GM23248 (cell line): ENCODE measurements at regions not wholly inside any gene's neighbourhood (a gene's known extent, or its start where the extent isn't known, plus 50 kb on each side); places are given as distances from the start of the nearest gene placed in this dataset.

Source experiments
- DNase-seq: peaks from one replicate; pipeline ENCODE4 v3.0.0-alpha.2; 2015
- H2AFZ ChIP-seq: fragments of 200-600 bp; sonication (generic); 2 replicates; pipeline ENCODE4 v1.6.1; 2016; ENCODE audit warnings: antibody characterized with exemption
- H3F3A ChIP-seq: fragments of 200-600 bp; sonication (generic); 2 replicates; pipeline ENCODE4 v1.6.1; 2016; ENCODE audit warnings: mild to moderate bottlenecking, antibody characterized with exemption, mixed run types; ENCODE audit not compliant: insufficient read depth
- H3K27ac ChIP-seq: fragments of 200-600 bp; sonication (generic); 2 replicates; pipeline ENCODE4 v1.5.1; 2016; ENCODE audit warnings: mild to moderate bottlenecking
- H3K27me3 ChIP-seq: fragments of 200-600 bp; sonication (generic); replicated peaks from 2 replicates; pipeline ENCODE4 v1.6.1; 2016; ENCODE audit warnings: mild to moderate bottlenecking; ENCODE audit not compliant: insufficient read depth
- H3K36me3 ChIP-seq: fragments of 200-600 bp; sonication (generic); 2 replicates; pipeline ENCODE4 v1.6.1; 2016; ENCODE audit warnings: low read depth, mild to moderate bottlenecking
- H3K4me1 ChIP-seq: fragments of 200-600 bp; sonication (generic); 2 replicates; pipeline ENCODE4 v1.6.1; 2016; ENCODE audit warnings: mild to moderate bottlenecking; ENCODE audit not compliant: insufficient read depth
- H3K4me2 ChIP-seq: fragments of 200-600 bp; sonication (generic); one replicate; pipeline ENCODE4 v1.6.1; 2016; ENCODE audit warnings: mild to moderate bottlenecking; ENCODE audit not compliant: unreplicated experiment
- H3K4me3 ChIP-seq: fragments of 200-600 bp; sonication (generic); 2 replicates; pipeline ENCODE4 v1.5.1; 2016; ENCODE audit warnings: mild to moderate bottlenecking
- H3K79me2 ChIP-seq: fragments of 200-600 bp; sonication (generic); 2 replicates; pipeline ENCODE4 v1.6.1; 2016; ENCODE audit warnings: mild to moderate bottlenecking; ENCODE audit not compliant: insufficient read depth
- H3K9ac ChIP-seq: fragments of 200-600 bp; sonication (generic); 2 replicates; pipeline ENCODE4 v1.6.1; 2016; ENCODE audit warnings: mild to moderate bottlenecking
- H3K9me2 ChIP-seq: fragments of 200-600 bp; sonication (generic); 2 replicates; pipeline ENCODE4 v1.6.1; 2016; ENCODE audit warnings: mixed run types, mild to moderate bottlenecking, moderate library complexity; ENCODE audit not compliant: insufficient read depth
- H3K9me3 ChIP-seq: fragments of 200-600 bp; sonication (generic); one replicate; pipeline ENCODE4 v1.6.1; 2017; ENCODE audit warnings: low read depth
- H4K20me1 ChIP-seq: fragments of 200-600 bp; sonication (generic); 2 replicates; pipeline ENCODE4 v1.6.0; 2016; ENCODE audit not compliant: insufficient read depth
- EZH2 ChIP-seq: fragments of 200-600 bp; sonication (generic); IDR thresholded peaks from 2 replicates; pipeline ENCODE4 v1.6.1; 2018; ENCODE audit warnings: antibody characterized with exemption, mild to moderate bottlenecking; ENCODE audit not compliant: insufficient read depth, poor library complexity, severe bottlenecking
- EZH2phosphoT487 ChIP-seq: fragments of 200-600 bp; sonication (generic); IDR thresholded peaks from 2 replicates; pipeline ENCODE4 v1.6.1; 2018; ENCODE audit warnings: antibody characterized with exemption, moderate library complexity, mild to moderate bottlenecking, low read depth; ENCODE audit not compliant: insufficient read depth
- WGBS, 2 experiments: methylation state at CpG; one replicate each; pipeline ENCODE4 v1.1.6; 2015 to 2017; ENCODE audit warnings: low lambda C conversion rate in 2 of 2, low coverage in 1 of 2; ENCODE audit errors: missing lambda C conversion rate in 2 of 2; 5-methylcytosine and 5-hydroxymethylcytosine counted together
- in situ Hi-C: fragments of 300-500 bp; cut with MboI; formaldehyde crosslinking; loops from 2 replicates; pipeline ENCODE4 v1.15.0; 2020

DNA sequence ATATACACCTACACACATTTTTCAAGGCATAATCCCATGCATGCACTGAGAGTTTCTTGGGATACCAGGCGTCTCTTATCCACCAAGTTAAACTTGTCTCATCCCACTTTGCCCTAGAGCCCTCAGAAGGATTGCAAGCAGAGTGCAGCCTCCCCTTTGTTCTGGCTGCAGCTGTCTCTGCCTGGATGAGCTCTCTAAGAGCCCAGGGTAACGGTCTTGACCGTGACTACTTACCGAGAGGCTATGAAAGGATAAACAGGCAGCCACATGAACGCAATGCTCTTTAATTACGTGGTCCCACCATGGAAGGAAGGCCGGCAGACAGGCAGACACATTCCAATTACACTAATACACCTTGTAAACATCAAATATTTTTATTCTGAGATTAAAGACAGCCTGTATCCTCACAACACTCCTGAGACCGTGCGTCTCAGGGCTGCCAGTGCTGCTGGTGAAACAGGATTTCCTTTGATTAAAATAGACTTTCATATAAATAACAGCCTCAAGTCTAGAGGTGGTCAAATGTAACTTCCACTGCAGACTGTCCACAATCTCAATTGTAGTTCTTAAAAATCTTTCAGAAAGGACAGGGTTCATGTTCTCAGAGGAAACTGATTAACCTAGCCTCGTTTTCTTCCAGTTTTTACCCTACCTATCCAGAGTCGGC lies 210.0 kb upstream of the PRDM1 start:
- DNase-seq, result no peak
- H3K4me1 ChIP-seq, result no peaks in the 10 kb centered on the region
- no peaks in the 10 kb centered on the region for H3K27me3 ChIP-seq
- H3K79me2 ChIP-seq, result no peaks in the 10 kb centered on the region
- WGBS, 2 experiments, result 84 to 87% methylated on average over 11 of the region's 11 CpGs
- no peak overlapping the region for H3K27ac ChIP-seq
- in situ Hi-C loops, result no loop called here
- H3K36me3 ChIP-seq, result no peaks in the 10 kb centered on the region
- no peaks in the 10 kb centered on the region for H3K9me2 ChIP-seq
- no peak overlapping the region for H3K4me2 ChIP-seq
- H4K20me1 ChIP-seq, result no peaks in the 10 kb centered on the region
- H3K9ac ChIP-seq, result no peak overlapping the region
- no peaks in the 10 kb centered on the region for H3F3A ChIP-seq
- H3K4me3 ChIP-seq, result no peak overlapping the region
- H3K9me3 ChIP-seq, result no peaks in the 10 kb centered on the region
- no peak overlapping the region for H2AFZ ChIP-seq
- TF ChIP-seq EZH2phosphoT487 (no peak), EZH2 (no peak)

DNA sequence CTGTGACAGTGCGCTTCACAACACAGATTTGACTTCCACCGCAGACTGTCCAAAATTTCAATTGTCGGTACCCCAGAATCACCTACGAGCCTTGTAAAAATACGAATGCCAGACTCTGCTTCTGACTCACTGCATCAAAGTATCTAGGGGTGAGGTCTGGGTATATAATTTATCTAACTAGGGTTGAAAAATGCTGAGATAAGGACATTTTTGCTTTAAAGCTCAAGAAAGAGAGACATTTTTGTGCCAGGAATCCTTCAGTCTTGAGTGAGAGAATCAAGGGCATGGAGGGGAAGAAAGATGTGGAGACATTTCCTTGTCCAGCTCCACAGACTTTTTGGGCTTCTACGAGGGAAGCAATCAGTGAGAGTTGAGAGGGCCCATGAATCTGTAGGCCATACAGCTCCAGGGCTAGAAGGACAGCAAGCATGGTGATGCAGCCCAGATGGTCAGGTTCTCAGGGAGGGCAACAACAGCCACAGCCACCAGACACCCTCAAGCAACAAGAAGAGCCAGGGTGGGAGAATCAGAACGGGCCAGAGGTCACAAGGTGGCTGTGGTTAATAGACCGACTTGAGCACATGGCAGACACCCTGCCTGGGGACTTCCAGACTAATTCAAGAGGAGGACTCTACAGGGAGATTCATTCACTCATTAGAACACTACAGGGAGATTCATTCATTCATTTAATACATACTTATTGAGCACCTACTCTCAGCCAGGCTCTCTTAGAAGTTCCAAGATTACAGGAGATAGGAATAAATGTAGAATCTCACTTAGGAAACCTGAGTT lies 211.1 kb upstream of the PRDM1 start:
- Histone ChIP-seq H3K27ac (no peak overlapping the region), H3K4me1 (no peaks in the 10 kb centered on the region), H3K79me2 (no peaks in the 10 kb centered on the region), H3K9me2 (no peaks in the 10 kb centered on the region), H2AFZ (no peak overlapping the region), H3K9ac (no peak overlapping the region), H3K27me3 (no peaks in the 10 kb centered on the region), H4K20me1 (no peaks in the 10 kb centered on the region), H3K36me3 (no peaks in the 10 kb centered on the region), H3F3A (no peaks in the 10 kb centered on the region), H3K4me3 (no peak overlapping the region), H3K4me2 (no peak overlapping the region), H3K9me3 (no peaks in the 10 kb centered on the region)
- TF ChIP-seq EZH2, result no peak
- no peak for TF ChIP-seq EZH2phosphoT487
- no peak for DNase-seq
- 85 to 87% methylated on average over 8 of the region's 8 CpGs for WGBS, 2 experiments
- in situ Hi-C loops, result no loop called here

DNA sequence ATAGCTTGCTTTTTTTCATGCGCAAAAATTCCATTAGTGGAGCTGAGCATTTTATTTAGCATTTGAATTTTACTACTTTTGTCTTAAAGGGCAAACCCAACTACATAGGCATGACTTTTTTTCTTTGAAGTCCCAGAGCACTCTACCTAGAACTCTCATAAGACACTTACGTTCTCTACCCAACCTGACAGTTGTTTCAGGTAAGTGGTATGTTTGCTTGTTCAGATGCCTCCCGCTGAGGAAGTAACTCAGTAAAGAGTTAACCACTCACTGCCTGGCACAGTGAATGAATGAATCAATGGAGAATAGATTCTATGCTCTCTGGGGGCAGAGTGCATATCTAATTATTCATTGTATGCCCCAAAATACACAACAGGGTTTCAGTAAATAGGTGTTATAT lies 212.3 kb upstream of the PRDM1 start:
- H3K4me3 ChIP-seq, result no peak overlapping the region
- H4K20me1 ChIP-seq, result no peaks in the 10 kb centered on the region
- no peaks in the 10 kb centered on the region for H3K9me3 ChIP-seq
- DNase-seq, result no peak
- no peaks in the 10 kb centered on the region for H3K27me3 ChIP-seq
- no peak overlapping the region for H2AFZ ChIP-seq
- H3F3A ChIP-seq, result no peaks in the 10 kb centered on the region
- H3K4me1 ChIP-seq, result no peaks in the 10 kb centered on the region
- in situ Hi-C loops, result no loop called here
- H3K79me2 ChIP-seq, result no peaks in the 10 kb centered on the region
- WGBS, 2 experiments, result 73 to 85% methylated on average over 3 of the region's 3 CpGs
- H3K9me2 ChIP-seq, result no peaks in the 10 kb centered on the region
- no peak overlapping the region for H3K4me2 ChIP-seq
- no peak overlapping the region for H3K9ac ChIP-seq
- H3K36me3 ChIP-seq, result no peaks in the 10 kb centered on the region
- H3K27ac ChIP-seq, result no peak overlapping the region
- TF ChIP-seq EZH2phosphoT487 (no peak), EZH2 (no peak)

DNA sequence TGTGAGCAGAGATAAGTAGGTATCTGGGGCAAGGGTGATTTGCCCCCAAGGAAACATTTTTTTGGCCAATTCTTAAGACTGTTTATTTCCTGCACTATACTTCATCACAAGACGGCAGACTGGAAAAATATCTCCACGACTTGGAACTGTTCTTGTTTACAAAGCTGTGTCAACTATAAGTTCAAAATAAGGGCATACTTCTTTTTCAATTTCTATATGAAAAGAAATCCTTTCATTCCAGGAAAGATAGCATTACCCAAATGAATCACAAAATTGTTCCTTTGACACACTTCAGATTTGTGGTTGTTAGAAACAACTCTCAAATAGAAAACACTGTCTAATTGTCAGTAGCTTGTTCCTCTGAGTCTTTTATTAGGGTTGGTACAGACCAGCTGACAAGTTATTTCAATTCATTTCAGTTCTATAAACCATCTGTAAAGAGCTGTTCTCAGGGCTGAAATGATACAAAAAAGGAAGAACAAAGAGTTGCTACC lies 212.9 kb upstream of the PRDM1 start:
- Histone ChIP-seq H3K9me3 (no peaks in the 10 kb centered on the region), H3K4me2 (no peak overlapping the region), H3K27me3 (no peaks in the 10 kb centered on the region), H3K4me1 (no peaks in the 10 kb centered on the region), H3K9me2 (no peaks in the 10 kb centered on the region), H3K4me3 (no peak overlapping the region), H2AFZ (no peak overlapping the region), H3F3A (no peaks in the 10 kb centered on the region), H3K9ac (no peak overlapping the region), H3K36me3 (no peaks in the 10 kb centered on the region), H4K20me1 (no peaks in the 10 kb centered on the region), H3K27ac (no peak overlapping the region), H3K79me2 (no peaks in the 10 kb centered on the region)
- DNase-seq, result no peak
- no peak for TF ChIP-seq EZH2
- no peak for TF ChIP-seq EZH2phosphoT487
- in situ Hi-C loops, result no loop called here
- 71% methylated on average over 2 of the region's 2 CpGs for WGBS, 2 experiments
